Fibroblast of lung (primary cell): ENCODE measurements at regions not wholly inside any gene's neighbourhood (a gene's known extent, or its start where the extent isn't known, plus 50 kb on each side); places are given as distances from the start of the nearest gene placed in this dataset.

ENCODE experiments used
- CTCF ChIP-seq, 2 donors: IDR thresholded peaks in 1 of 2; conservative IDR thresholded peaks in 1 of 2; 1 replicate in 1 of 2; 2 replicates in 1 of 2; pipeline ENCODE4 v1.5.1; 2011 to 2012; ENCODE audit warnings: low read length in 2 of 2, control low read depth in 1 of 2, inconsistent platforms in 1 of 2, low read depth in 1 of 2, mild to moderate bottlenecking in 1 of 2
- EZH2 ChIP-seq: IDR thresholded peaks from 2 replicates; pipeline ENCODE4 v1.5.1; 2012; ENCODE audit warnings: low read length, control low read depth, mild to moderate bottlenecking; ENCODE audit errors: missing control alignments

GRCh38 chr18:5756823-5757222 lies 138.5 kb downstream of the TMEM200C start:
- no peak for TF ChIP-seq CTCF (conservative IDR thresholded peaks at IDR 0.05 in 1 of 2, IDR thresholded peaks at IDR 0.05 in 1 of 2; ENCODE audit: low read depth in 1 of 2, low read length in 2 of 2)
- TF ChIP-seq EZH2: no peak
